ENCODE measurements at regions not wholly inside any gene's neighbourhood (a gene's known extent, or its start where the extent isn't known, plus 50 kb on each side); places are given as distances from the start of the nearest gene placed in this dataset.

GRCh38 chr7:121510302-121510701 is 114.2 kb upstream of the FAM3C start:
- DNase-seq: no peak
- Histone ChIP-seq H3K36me3 (no peaks in the 10 kb centered on the region), H3K27me3 (no peaks in the 10 kb centered on the region), H3K4me1 (no peaks in the 10 kb centered on the region), H3K27ac (no peak overlapping the region), H3K9me3 (peaks cover 0 to 5% (median 3%) of the 10 kb centered on the region in 4 donors), H3K4me3 (no peak overlapping the region)
- peak in 3 of 6 experiments; percentile 9 to 17 (median 12) for TF ChIP-seq CTCF (IDR thresholded peaks at IDR 0.05)
- no peak for TF ChIP-seq POLR2A (IDR thresholded peaks at IDR 0.05)

- H3K4me1 ChIP-seq: no peaks in the 10 kb centered on the region
- H3K9me3 ChIP-seq: peaks cover 0 to 8% (median 5%) of the 10 kb centered on the region in 4 donors
- no peak for TF ChIP-seq POLR2A (IDR thresholded peaks at IDR 0.05)
- no peak for TF ChIP-seq CTCF (IDR thresholded peaks at IDR 0.05)
- H3K27me3 ChIP-seq: no peaks in the 10 kb centered on the region
- H3K27ac ChIP-seq: no peak overlapping the region
- H3K4me3 ChIP-seq: no peak overlapping the region
- no peaks in the 10 kb centered on the region for H3K36me3 ChIP-seq
- no peak for DNase-seq
Observed at GRCh38 chr7:121505540-121506182, 109.6 kb upstream of the FAM3C start.

- no peak for DNase-seq
- Histone ChIP-seq H3K36me3 (no peaks in the 10 kb centered on the region), H3K4me1 (no peaks in the 10 kb centered on the region), H3K27ac (no peak overlapping the region), H3K27me3 (no peaks in the 10 kb centered on the region), H3K4me3 (no peak overlapping the region), H3K9me3 (peaks cover 0 to 8% (median 5%) of the 10 kb centered on the region in 4 donors)
- no peak for TF ChIP-seq CTCF (IDR thresholded peaks at IDR 0.05)
Observed at GRCh38 chr7:121505021-121505420, 108.9 kb upstream of the FAM3C start.

GRCh38 chr7:121504482-121504881 is 108.4 kb upstream of the FAM3C start:
- Histone ChIP-seq H3K4me1 (no peaks in the 10 kb centered on the region), H3K27me3 (no peaks in the 10 kb centered on the region), H3K36me3 (no peaks in the 10 kb centered on the region), H3K4me3 (no peak overlapping the region), H3K27ac (no peak overlapping the region), H3K9me3 (peaks cover 0 to 8% (median 5%) of the 10 kb centered on the region in 4 donors)
- no peak for DNase-seq
- TF ChIP-seq CTCF (IDR thresholded peaks at IDR 0.05) (no peak), POLR2A (IDR thresholded peaks at IDR 0.05) (no peak)

GRCh38 chr7:121503730-121504129 is 107.6 kb upstream of the FAM3C start:
- no peak overlapping the region for H3K27ac ChIP-seq
- no peak overlapping the region for H3K4me3 ChIP-seq
- DNase-seq: no peak
- no peaks in the 10 kb centered on the region for H3K4me1 ChIP-seq
- no peaks in the 10 kb centered on the region for H3K27me3 ChIP-seq
- TF ChIP-seq POLR2A (IDR thresholded peaks at IDR 0.05) (no peak), CTCF (IDR thresholded peaks at IDR 0.05) (no peak)
- no peaks in the 10 kb centered on the region for H3K36me3 ChIP-seq
- H3K9me3 ChIP-seq: peaks cover 0 to 8% (median 5%) of the 10 kb centered on the region in 4 donors

GRCh38 chr7:121503039-121503438 is 106.9 kb upstream of the FAM3C start:
- H3K4me3 ChIP-seq: no peak overlapping the region
- H3K27ac ChIP-seq: no peak overlapping the region

More at GRCh38 chr7:121503039-121503438, 106.9 kb upstream of the FAM3C start:
- Histone ChIP-seq H3K4me1 (no peaks in the 10 kb centered on the region), H3K36me3 (no peaks in the 10 kb centered on the region), H3K27me3 (no peaks in the 10 kb centered on the region), H3K9me3 (peaks cover 0 to 8% (median 5%) of the 10 kb centered on the region in 4 donors)
- DNase-seq: no peak
- TF ChIP-seq CTCF (IDR thresholded peaks at IDR 0.05) (no peak), POLR2A (IDR thresholded peaks at IDR 0.05) (no peak)

Measured in Peyer's patch (tissue), 4 donors.